Fibroblast of pulmonary artery (primary cell): ENCODE measurements at regions not wholly inside any gene's neighbourhood (a gene's known extent, or its start where the extent isn't known, plus 50 kb on each side); places are given as distances from the start of the nearest gene placed in this dataset.

Source experiments
- DNase-seq: peaks from one replicate; pipeline ENCODE4 v3.0.0-alpha.2; 2010; ENCODE audit warnings: low read depth
- H3K4me3 ChIP-seq: replicated peaks from 2 replicates; pipeline ENCODE4 v1.5.1; 2011; ENCODE audit warnings: low read depth, mild to moderate bottlenecking, control low read depth, low read length, moderate library complexity
- TF ChIP-seq, protein P1 (sequence below): IDR thresholded peaks from 2 replicates; pipeline ENCODE4 v1.5.1; 2011; ENCODE audit warnings: mild to moderate bottlenecking, control low read depth, low read length, inconsistent platforms; ENCODE audit errors: missing control alignments

DNA sequence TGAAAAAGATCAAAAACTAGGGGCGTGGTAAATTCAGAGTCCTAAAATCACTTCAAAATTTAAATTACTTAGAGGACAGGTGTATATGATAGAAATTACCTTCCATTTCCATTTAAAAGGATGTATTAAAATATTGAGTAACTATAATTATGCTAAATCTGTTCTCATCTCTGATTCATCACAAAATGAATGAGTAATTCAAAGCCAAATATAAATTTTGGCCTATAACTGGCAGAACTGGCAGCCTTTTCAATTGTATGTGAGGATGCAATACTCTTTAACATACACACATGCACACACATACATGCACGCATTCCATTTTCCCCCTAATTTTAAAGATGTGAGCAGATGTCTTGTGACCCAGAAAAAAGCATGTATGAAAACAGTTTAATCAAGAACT is 194.6 kb downstream of the EPM2A start:
- TF ChIP-seq, protein P1, sequence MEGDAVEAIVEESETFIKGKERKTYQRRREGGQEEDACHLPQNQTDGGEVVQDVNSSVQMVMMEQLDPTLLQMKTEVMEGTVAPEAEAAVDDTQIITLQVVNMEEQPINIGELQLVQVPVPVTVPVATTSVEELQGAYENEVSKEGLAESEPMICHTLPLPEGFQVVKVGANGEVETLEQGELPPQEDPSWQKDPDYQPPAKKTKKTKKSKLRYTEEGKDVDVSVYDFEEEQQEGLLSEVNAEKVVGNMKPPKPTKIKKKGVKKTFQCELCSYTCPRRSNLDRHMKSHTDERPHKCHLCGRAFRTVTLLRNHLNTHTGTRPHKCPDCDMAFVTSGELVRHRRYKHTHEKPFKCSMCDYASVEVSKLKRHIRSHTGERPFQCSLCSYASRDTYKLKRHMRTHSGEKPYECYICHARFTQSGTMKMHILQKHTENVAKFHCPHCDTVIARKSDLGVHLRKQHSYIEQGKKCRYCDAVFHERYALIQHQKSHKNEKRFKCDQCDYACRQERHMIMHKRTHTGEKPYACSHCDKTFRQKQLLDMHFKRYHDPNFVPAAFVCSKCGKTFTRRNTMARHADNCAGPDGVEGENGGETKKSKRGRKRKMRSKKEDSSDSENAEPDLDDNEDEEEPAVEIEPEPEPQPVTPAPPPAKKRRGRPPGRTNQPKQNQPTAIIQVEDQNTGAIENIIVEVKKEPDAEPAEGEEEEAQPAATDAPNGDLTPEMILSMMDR: no peak
- DNase-seq: no peak
- H3K4me3 ChIP-seq: no peak overlapping the region

DNA sequence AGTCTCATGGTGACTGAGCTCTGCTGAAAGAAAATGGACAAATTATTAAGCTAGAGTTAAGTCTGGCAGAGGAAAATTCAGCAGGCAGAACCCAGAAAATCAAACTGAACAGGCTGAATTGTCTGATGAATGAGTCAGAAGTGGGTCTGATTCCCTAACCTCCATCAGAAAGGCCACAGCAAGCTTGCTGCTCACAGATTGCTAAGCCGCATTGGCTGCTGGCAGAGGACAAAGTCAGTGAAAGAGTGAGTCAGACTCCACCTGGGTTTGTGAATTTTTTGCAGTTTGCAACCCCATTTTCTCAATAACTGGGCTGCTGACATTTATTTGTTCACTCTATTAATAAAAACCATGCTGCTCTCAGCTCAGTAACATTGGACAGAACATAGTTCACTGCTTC is 191.3 kb downstream of the EPM2A start:
- no peak overlapping the region for H3K4me3 ChIP-seq
- DNase-seq: peak; percentile 65
- TF ChIP-seq, protein P1: no peak

DNA sequence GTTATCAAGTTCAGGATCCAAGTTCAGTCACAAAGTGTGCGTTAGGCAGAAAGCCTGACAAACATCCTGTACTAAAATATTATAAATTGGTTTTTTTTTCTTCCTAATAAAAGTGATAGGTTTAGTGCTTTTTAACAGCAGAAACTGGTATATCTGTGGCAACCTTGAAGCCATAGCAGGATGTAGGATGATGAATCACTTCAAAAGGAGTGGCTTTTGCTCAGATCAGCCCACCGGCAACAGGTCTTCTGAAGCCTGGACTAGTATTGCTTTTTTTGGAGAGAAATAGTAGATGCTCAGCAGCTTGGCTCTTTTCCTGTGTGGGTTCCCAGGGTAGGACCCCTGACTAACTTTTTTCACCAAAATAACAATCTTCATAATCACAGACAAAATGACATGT is 190.8 kb downstream of the EPM2A start:
- no peak for DNase-seq
- no peak overlapping the region for H3K4me3 ChIP-seq
- TF ChIP-seq, protein P1: no peak

DNA sequence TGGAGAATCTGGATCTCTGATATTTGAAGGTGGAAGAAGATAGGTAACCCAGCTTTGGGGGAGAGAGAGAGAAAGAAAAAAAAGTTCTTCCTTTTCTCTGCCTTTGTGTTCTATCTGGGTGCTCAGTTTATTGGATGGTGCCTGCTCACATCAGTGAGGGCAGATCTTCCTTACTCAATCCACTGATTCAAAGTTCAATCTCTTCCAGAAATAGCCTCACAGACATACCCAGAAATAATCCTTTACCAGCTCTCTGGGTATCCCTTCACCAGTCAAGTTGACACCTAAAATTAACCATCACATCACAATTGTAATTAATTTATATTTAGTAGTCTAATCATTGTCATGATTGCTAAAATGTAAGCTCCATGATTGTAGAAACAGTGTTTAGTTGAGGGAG is 189.1 kb downstream of the EPM2A start:
- DNase-seq: no peak
- TF ChIP-seq, protein P1: no peak
- H3K4me3 ChIP-seq: no peak overlapping the region

DNA sequence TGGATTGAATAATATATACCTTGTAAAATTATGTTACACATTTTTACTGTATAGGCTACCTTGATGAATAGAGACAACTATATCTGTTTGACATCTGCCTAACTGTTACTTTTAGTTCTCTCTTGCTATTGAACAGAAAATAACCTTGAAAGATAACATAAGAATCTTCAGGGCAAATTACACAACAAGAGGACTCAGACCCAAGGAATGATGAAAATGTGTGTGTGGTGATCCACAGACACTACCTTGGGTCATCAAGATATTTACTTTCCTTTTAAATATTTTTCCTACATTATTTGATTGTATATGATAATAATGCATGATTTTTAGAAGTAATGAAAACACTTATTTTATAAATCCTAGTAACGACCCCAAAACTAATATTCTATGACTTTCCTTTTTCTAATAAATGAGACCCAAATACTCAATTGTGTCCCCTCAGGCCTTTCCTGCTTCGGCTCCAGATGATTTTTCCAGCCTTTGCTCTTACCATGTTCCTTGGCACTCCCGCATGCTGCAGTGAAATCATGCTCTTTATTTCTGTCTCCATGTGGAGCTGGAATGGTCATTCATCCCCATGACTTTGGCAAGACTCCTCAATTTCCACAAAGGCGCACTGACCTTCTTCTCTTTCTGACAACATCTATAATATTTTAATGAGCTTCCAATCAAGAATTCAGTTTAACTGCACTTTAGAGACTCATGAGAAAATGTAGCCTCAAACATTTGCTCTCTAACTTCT is 187.6 kb downstream of the EPM2A start:
- no peak for DNase-seq
- TF ChIP-seq, protein P1: no peak
- no peak overlapping the region for H3K4me3 ChIP-seq

DNA sequence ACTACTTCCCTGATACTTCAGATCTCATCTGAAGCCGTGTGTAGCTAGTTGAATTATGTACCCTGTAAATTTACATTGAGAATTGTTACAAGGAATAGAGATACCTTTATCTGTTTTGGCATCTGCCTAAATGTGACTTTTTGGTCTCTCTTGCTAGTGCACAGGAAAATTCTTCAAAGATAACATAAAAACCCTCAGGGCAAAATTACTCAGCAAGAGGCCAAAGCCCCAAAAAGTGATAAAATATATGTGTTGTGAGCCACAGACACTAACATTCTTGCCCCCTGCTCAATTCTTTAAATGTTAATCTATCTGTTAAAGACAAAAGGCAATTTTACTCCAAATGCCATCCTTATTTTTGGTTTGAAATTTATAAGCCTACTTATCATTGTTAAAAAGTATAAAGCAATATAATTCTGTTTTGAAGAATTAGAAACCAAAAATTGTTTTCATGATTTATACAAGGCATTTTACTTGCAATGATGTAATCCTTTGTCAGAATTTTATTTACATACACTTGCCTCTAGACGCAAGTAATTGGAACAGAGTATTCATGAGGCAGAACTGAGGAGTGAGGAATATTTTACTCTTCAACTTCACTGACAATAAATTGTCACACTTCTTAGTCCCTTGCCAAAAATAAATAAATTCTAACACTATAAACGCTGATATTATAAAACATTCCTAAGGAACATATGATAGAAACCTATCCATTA is 186.2 kb downstream of the EPM2A start:
- DNase-seq: no peak
- no peak overlapping the region for H3K4me3 ChIP-seq
- TF ChIP-seq, protein P1: no peak

DNA sequence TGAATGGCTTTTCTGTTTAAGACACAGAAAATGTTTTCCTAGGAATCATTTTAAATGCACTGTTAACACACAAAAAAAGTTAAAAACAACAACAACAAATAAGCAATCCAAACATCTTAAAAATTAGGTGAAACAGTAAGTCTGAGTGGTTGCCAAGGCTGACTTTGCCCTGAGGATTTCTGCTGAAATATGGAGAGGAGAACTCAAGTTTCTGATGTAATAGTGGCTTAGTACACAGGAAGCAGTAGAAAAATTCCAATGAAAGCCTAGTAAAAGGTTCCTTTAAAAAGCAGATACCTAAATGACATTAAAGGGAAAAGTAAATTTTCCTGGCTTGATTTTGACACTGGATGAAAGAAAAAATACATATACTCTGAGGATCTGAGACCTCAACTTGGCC is 184.2 kb downstream of the EPM2A start:
- DNase-seq: peak; percentile 13
- H3K4me3 ChIP-seq: no peak overlapping the region
- TF ChIP-seq, protein P1: no peak
